Suprapubic skin (tissue), 4 donors: ENCODE measurements at regions not wholly inside any gene's neighbourhood (a gene's known extent, or its start where the extent isn't known, plus 50 kb on each side); places are given as distances from the start of the nearest gene placed in this dataset.

Experiments used
- CTCF ChIP-seq, 2 donors: fragments of 200-600 bp in 1 of 2; fragments of 450-650 bp in 1 of 2; sonication (generic) in 1 of 2; IDR thresholded peaks; one replicate each; pipeline ENCODE4 v1.5.1; 2016 to 2019; ENCODE audit warnings: antibody characterized with exemption in 2 of 2, mild to moderate bottlenecking in 1 of 2, moderate library complexity in 1 of 2
- EP300 ChIP-seq: sonication (generic); formaldehyde crosslinking; IDR thresholded peaks from one replicate; pipeline ENCODE4 v1.6.1; 2017; ENCODE audit warnings: antibody characterized with exemption
- POLR2AphosphoS5 ChIP-seq, 3 donors: sonication (generic); formaldehyde crosslinking; IDR thresholded peaks; one replicate each; pipeline ENCODE4 v1.6.1; 2017; ENCODE audit warnings: antibody characterized with exemption in 3 of 3

- no peak for TF ChIP-seq POLR2AphosphoS5 (IDR thresholded peaks at IDR 0.05)
- no peak for TF ChIP-seq CTCF (IDR thresholded peaks at IDR 0.05)
- TF ChIP-seq EP300, result no peak
Observed at GRCh38 chr3:21328711-21329390, 422.2 kb downstream of the ZNF385D start.
